MM.1S (cell line): ENCODE measurements at regions not wholly inside any gene's neighbourhood (a gene's known extent, or its start where the extent isn't known, plus 50 kb on each side); places are given as distances from the start of the nearest gene placed in this dataset.

Experiments used
- CTCF ChIP-seq: fragments of 300-600 bp; sonication (generic); IDR thresholded peaks from 2 replicates; pipeline ENCODE4 v1.5.1; 2016; ENCODE audit warnings: antibody characterized with exemption, low read length, mixed read lengths
- EZH2phosphoT487 ChIP-seq: fragments of 300-600 bp; sonication (generic); IDR thresholded peaks from 2 replicates; pipeline ENCODE4 v1.6.1; 2018; ENCODE audit warnings: antibody characterized with exemption, low read length

- TF ChIP-seq CTCF (no peak), EZH2phosphoT487 (no peak)
Observed at GRCh38 chr7:133183042-133183794, 69.7 kb upstream of the EXOC4 start.
